DOHH2 (cell line): ENCODE measurements at regions not wholly inside any gene's neighbourhood (a gene's known extent, or its start where the extent isn't known, plus 50 kb on each side); places are given as distances from the start of the nearest gene placed in this dataset.

Experiments
- CTCF ChIP-seq: fragments of 200-600 bp; sonication (generic); IDR thresholded peaks from one replicate; pipeline ENCODE4 v1.5.1; 2014; ENCODE audit warnings: antibody characterized with exemption, mild to moderate bottlenecking, low read depth, low read length; ENCODE audit not compliant: poor library complexity, severe bottlenecking
- EZH2phosphoT487 ChIP-seq: fragments of 200-600 bp; sonication (generic); IDR thresholded peaks from 2 replicates; pipeline ENCODE4 v1.6.1; 2017; ENCODE audit warnings: borderline replicate concordance, mild to moderate bottlenecking, antibody characterized with exemption, low read length, moderate library complexity, mixed read lengths

- no peak for TF ChIP-seq CTCF
- no peak for TF ChIP-seq EZH2phosphoT487
Measured at GRCh38 chrX:129025376-129025775, 497.9 kb downstream of the SMARCA1 start.
